Right lobe of liver (tissue), 6 donors: ENCODE measurements at regions not wholly inside any gene's neighbourhood (a gene's known extent, or its start where the extent isn't known, plus 50 kb on each side); places are given as distances from the start of the nearest gene placed in this dataset.
"Not testable (repeated sequence)": the region's sequence is repeated elsewhere in the genome, so short reads cannot be mapped to it uniquely, and the experiment has no call there.

ENCODE experiments used
- ATAC-seq, 4 donors: fragments of 200-7000 bp; cut with Tn5 transposase; one replicate each; pipeline ENCODE4 v1.9.1; 2020; ENCODE audit warnings: mild to moderate bottlenecking in 4 of 4, moderate library complexity in 4 of 4
- DNase-seq, 3 donors: peaks; one replicate each; pipeline ENCODE4 v3.0.0-alpha.2; 2020
- H3K27ac ChIP-seq, 3 donors: fragments of 200-600 bp; one replicate each; pipeline ENCODE4 v1.8.0; 2022
- H3K27me3 ChIP-seq, 2 donors: fragments of 200-600 bp; one replicate each; pipeline ENCODE4 v1.8.0; 2022
- H3K36me3 ChIP-seq, 4 donors: fragments of 200-600 bp; sonication (generic) in 1 of 4; one replicate each; pipeline versions ENCODE4 v1.5.1 to v1.8.0; 2017 to 2022; ENCODE audit warnings: control low read depth in 1 of 4
- H3K4me1 ChIP-seq, 4 donors: fragments of 200-600 bp; sonication (generic) in 1 of 4; one replicate each; pipeline versions ENCODE4 v1.5.1 to v1.8.0; 2017 to 2022; ENCODE audit warnings: control low read depth in 1 of 4
- H3K4me3 ChIP-seq, 3 donors: fragments of 200-600 bp; one replicate each; pipeline ENCODE4 v1.8.0; 2022
- H3K9me3 ChIP-seq, 4 donors: fragments of 200-600 bp; sonication (generic) in 1 of 4; one replicate each; pipeline versions ENCODE4 v1.5.1 to v1.8.0; 2017 to 2022; ENCODE audit warnings: control low read depth in 1 of 4
- CTCF ChIP-seq, 4 donors: fragments of 200-600 bp in 3 of 4; fragments of 450-650 bp in 1 of 4; IDR thresholded peaks; one replicate each; pipeline versions ENCODE4 v1.5.1 to v1.8.0; 2016 to 2022; ENCODE audit warnings: antibody characterized with exemption in 4 of 4, mild to moderate bottlenecking in 2 of 4
- POLR2A ChIP-seq: fragments of 450-650 bp; IDR thresholded peaks from one replicate; pipeline ENCODE4 v1.6.1; 2017; ENCODE audit warnings: antibody characterized with exemption, mild to moderate bottlenecking
- WGBS: methylation state at CpG from one replicate; pipeline ENCODE4 v1.1.6; 2018; ENCODE audit warnings: low coverage, low lambda C conversion rate; ENCODE audit not compliant: insufficient coverage; ENCODE audit errors: missing lambda C conversion rate; 5-methylcytosine and 5-hydroxymethylcytosine counted together
- intact Hi-C, 2 donors: fragments of 100-400 bp; cut with DNase I; formaldehyde crosslinking; loops; one replicate each; pipeline versions ENCODE4 v1.11.2 to v1.14.1; 2022
- donor health status: DM: no; HTN: yes; CAD: no.
- donor health status: DM: no; HTN: no; CAD: no.
- donor health status: DM: no; HTN: no; CAD: no.
- donor health status: DM: no; HTN: yes; CAD: no.
- donor health status: DM: no; HTN: yes; CAD: no.

GRCh38 chr10:28890121-28890950 is 213.0 kb downstream of the BAMBI start:
- Histone ChIP-seq H3K9me3 (no peaks in the 10 kb centered on the region), H3K4me1 (no peaks in the 10 kb centered on the region), H3K27me3 (no peaks in the 10 kb centered on the region), H3K4me3 (no peak overlapping the region), H3K27ac (no peak overlapping the region), H3K36me3 (no peaks in the 10 kb centered on the region)
- ATAC-seq = no peak
- no peak for DNase-seq
- TF ChIP-seq POLR2A (no peak), CTCF (IDR thresholded peaks at IDR 0.05) (no peak)
- WGBS = 97% methylated on average over 5 of the region's 5 CpGs
- intact Hi-C loops = no loop called here

- TF ChIP-seq CTCF (IDR thresholded peaks at IDR 0.05) (no peak), POLR2A (no peak)
- H3K4me3 ChIP-seq = no peak overlapping the region
- H3K4me1 ChIP-seq = no peaks in the 10 kb centered on the region
- H3K9me3 ChIP-seq = no peaks in the 10 kb centered on the region
- H3K36me3 ChIP-seq = no peaks in the 10 kb centered on the region
- H3K27ac ChIP-seq = no peak overlapping the region
- ATAC-seq (no peak), DNase-seq (no peak)
- intact Hi-C loops = no loop called here
- H3K27me3 ChIP-seq = no peaks in the 10 kb centered on the region
- WGBS = 67% methylated on average over 4 of the region's 6 CpGs
These were observed 213.9 kb downstream of the BAMBI start for GRCh38 chr10:28891058-28891713.

GRCh38 chr10:28892818-28893547 is 215.7 kb downstream of the BAMBI start:
- 82% methylated on average over 8 of the region's 9 CpGs for WGBS
- ATAC-seq = no peak

GRCh38 chr10:28894146-28894545 is 216.8 kb downstream of the BAMBI start:
- intact Hi-C loops = no loop called here

More at GRCh38 chr10:28892818-28893547, 215.7 kb downstream of the BAMBI start:
- H3K27me3 ChIP-seq = no peaks in the 10 kb centered on the region
- H3K9me3 ChIP-seq = no peaks in the 10 kb centered on the region
- DNase-seq = no peak
- no peaks in the 10 kb centered on the region for H3K4me1 ChIP-seq
- TF ChIP-seq POLR2A (no peak), CTCF (IDR thresholded peaks at IDR 0.05) (no peak)
- no peak overlapping the region for H3K4me3 ChIP-seq
- no peak overlapping the region for H3K27ac ChIP-seq
- intact Hi-C loops = no loop called here
- no peaks in the 10 kb centered on the region for H3K36me3 ChIP-seq

GRCh38 chr10:28895671-28896070 is 218.3 kb downstream of the BAMBI start:
- not testable (repeated sequence) for ATAC-seq
- 73% methylated on average over 3 of the region's 15 CpGs for WGBS

More at GRCh38 chr10:28894146-28894545, 216.8 kb downstream of the BAMBI start:
- Histone ChIP-seq H3K4me1 (no peaks in the 10 kb centered on the region), H3K27ac (no peak overlapping the region), H3K9me3 (no peaks in the 10 kb centered on the region), H3K27me3 (no peaks in the 10 kb centered on the region), H3K4me3 (no peak overlapping the region), H3K36me3 (no peaks in the 10 kb centered on the region)
- TF ChIP-seq CTCF (IDR thresholded peaks at IDR 0.05) (no peak), POLR2A (no peak)
- no peak for DNase-seq
- ATAC-seq = no peak
- 80% methylated on average over 5 of the region's 5 CpGs for WGBS

GRCh38 chr10:28896791-28897409 is 219.6 kb downstream of the BAMBI start:
- intact Hi-C loops, H3K9me3 ChIP-seq, H3K4me1 ChIP-seq, DNase-seq, H3K36me3 ChIP-seq, H3K27ac ChIP-seq, H3K4me3 ChIP-seq, ATAC-seq, H3K27me3 ChIP-seq: not testable (repeated sequence)
- 76% methylated on average over 7 of the region's 44 CpGs for WGBS

More at GRCh38 chr10:28895671-28896070, 218.3 kb downstream of the BAMBI start:
- DNase-seq, H3K27me3 ChIP-seq, H3K9me3 ChIP-seq, H3K4me1 ChIP-seq, intact Hi-C loops, H3K27ac ChIP-seq, H3K4me3 ChIP-seq, H3K36me3 ChIP-seq: not testable (repeated sequence)
